HepG2 (cell line): ENCODE measurements at regions not wholly inside any gene's neighbourhood (a gene's known extent, or its start where the extent isn't known, plus 50 kb on each side); places are given as distances from the start of the nearest gene placed in this dataset.

Source experiments
- ATAC-seq: fragments of 200-7000 bp; cut with Tn5 transposase; 3 replicates; pipeline ENCODE4 v1.9.1; 2020; ENCODE audit warnings: mild to moderate bottlenecking, moderate library complexity
- BruUV-seq: library from RNA; stranded (reverse); fragments of 400-500 nt; replicated peaks from 2 replicates; lab custom pipeline; 2021; lab: Mats Ljungman, UMichigan
- CTCF ChIA-PET: fragments of 300-600 bp; formaldehyde crosslinking; extraction: SDS; loops from one replicate; lab custom pipeline; 2021; ENCODE audit warnings: low total read pairs, inconsistent platforms, low intra/inter-chr PET ratio; lab: Yijun Ruan, JAX
- POLR2A ChIA-PET: fragments of 350-600 bp; sonication (Branson Sonifier 250); formaldehyde crosslinking; loops from one replicate; lab custom pipeline; 2020; ENCODE audit warnings: antibody characterized with exemption, inconsistent platforms; lab: Yijun Ruan, JAX
- DNase-seq: peaks from one replicate; pipeline ENCODE4 v3.0.0-alpha.2; 2015; ENCODE audit warnings: low spot score
- FAIRE-seq: peaks from 3 replicates; lab custom pipeline; 2011; peaks lifted over from hg19 to GRCh38; lab: Jason Lieb, UNC
- H2AFZ ChIP-seq: one replicate; pipeline ENCODE4 v1.6.1; 2011; ENCODE audit warnings: low read length, inconsistent platforms
- H3K27ac ChIP-seq: fragments of 300-600 bp; 3 replicates; pipeline ENCODE4 v1.8.0; 2011; ENCODE audit warnings: mixed run types, mild to moderate bottlenecking, mixed read lengths, low read length, inconsistent platforms; ENCODE audit not compliant: insufficient read depth; ENCODE audit errors: extremely low read length
- H3K27me3 ChIP-seq, 2 experiments: fragments of 200-600 bp in 1 of 2; 2 replicates in 1 of 2; 3 replicates in 1 of 2; pipeline versions ENCODE4 v1.6.0 to v1.8.0; 2011; ENCODE audit warnings: low read length in 2 of 2, mild to moderate bottlenecking in 2 of 2, moderate library complexity in 2 of 2, inconsistent platforms in 1 of 2; ENCODE audit not compliant: insufficient read depth in 2 of 2, control insufficient read depth in 1 of 2
- H3K36me3 ChIP-seq, 2 experiments: fragments of 200-600 bp in 1 of 2; replicated peaks in 1 of 2; 2 replicates in 1 of 2; 3 replicates in 1 of 2; pipeline versions ENCODE4 v1.5.1 to v1.8.0; 2011; ENCODE audit warnings: low read length in 2 of 2, inconsistent platforms in 1 of 2; ENCODE audit not compliant: insufficient read depth in 2 of 2, control insufficient read depth in 1 of 2
- H3K4me1 ChIP-seq: 2 replicates; pipeline ENCODE4 v1.5.1; 2012; ENCODE audit warnings: low read length, inconsistent platforms; ENCODE audit not compliant: insufficient read depth
- H3K4me2 ChIP-seq: 2 replicates; pipeline ENCODE4 v1.6.0; 2011; ENCODE audit warnings: low read depth, low read length, inconsistent platforms
- H3K4me3 ChIP-seq, 3 experiments: fragments of 200-600 bp in 1 of 3; sonication (generic), shearing (Covaris generic) in 1 of 3; replicated peaks in 1 of 3; 2 replicates each; pipeline ENCODE4 v1.5.1; 2011 to 2016; ENCODE audit warnings: low read length in 3 of 3, inconsistent platforms in 2 of 3, low read depth in 2 of 3, mild to moderate bottlenecking in 2 of 3, control low read depth in 1 of 3, mixed read lengths in 1 of 3; ENCODE audit not compliant: insufficient read depth in 1 of 3
- H3K79me2 ChIP-seq: one replicate; pipeline ENCODE4 v1.6.1; 2011; ENCODE audit warnings: low read length, inconsistent platforms; ENCODE audit not compliant: insufficient read depth
- H3K9ac ChIP-seq: 2 replicates; pipeline ENCODE4 v1.6.0; 2011; ENCODE audit warnings: mild to moderate bottlenecking, low read depth, low read length, inconsistent platforms; ENCODE audit not compliant: insufficient read depth
- H3K9me3 ChIP-seq: 2 replicates; pipeline ENCODE4 v1.5.1; 2012; ENCODE audit warnings: mild to moderate bottlenecking, low read length
- H4K20me1 ChIP-seq: 2 replicates; pipeline ENCODE4 v1.6.0; 2011; ENCODE audit warnings: inconsistent platforms, mild to moderate bottlenecking, low read length, moderate library complexity; ENCODE audit not compliant: insufficient read depth
- ARID2 ChIP-seq: sonication (generic); formaldehyde crosslinking; IDR thresholded peaks from 2 replicates; pipeline ENCODE4 v1.8.1; 2022; ENCODE audit warnings: mild to moderate bottlenecking, missing genetic modification reagents, borderline replicate concordance
- EP300 ChIP-seq, 3 experiments: sonication (generic) in 1 of 3; formaldehyde crosslinking in 1 of 3; IDR thresholded peaks; 2 replicates each; pipeline versions ENCODE4 v1.5.1 to v1.6.1; 2011 to 2020; ENCODE audit warnings: low read depth in 2 of 3, low read length in 2 of 3, borderline replicate concordance in 1 of 3, improper control_type of control experiment in 1 of 3, mild to moderate bottlenecking in 1 of 3, missing genetic modification reagents in 1 of 3, moderate library complexity in 1 of 3
- NPAS2 ChIP-seq: sonication (generic); formaldehyde crosslinking; IDR thresholded peaks from 2 replicates; pipeline ENCODE4 v1.8.0; 2022; ENCODE audit warnings: mild to moderate bottlenecking, missing genetic modification reagents, borderline replicate concordance
- TBX3 ChIP-seq: fragments of 450-650 bp; IDR thresholded peaks from 2 replicates; pipeline ENCODE4 v1.6.1; 2017; ENCODE audit warnings: antibody characterized with exemption, mild to moderate bottlenecking, inconsistent platforms, borderline replicate concordance
- ZNF205 ChIP-seq: IDR thresholded peaks from 2 replicates; pipeline ENCODE4 v1.6.1; 2018; ENCODE audit warnings: missing biosample characterization, missing genetic modification reagents
- ZNF547 ChIP-seq: sonication (generic); formaldehyde crosslinking; IDR thresholded peaks from 2 replicates; pipeline ENCODE4 v1.5.1; 2020; ENCODE audit warnings: mild to moderate bottlenecking, missing genetic modification reagents
- ZNF709 ChIP-seq: sonication (generic); formaldehyde crosslinking; IDR thresholded peaks from 2 replicates; pipeline ENCODE4 v1.5.0; 2020; ENCODE audit warnings: mild to moderate bottlenecking, missing genetic modification reagents
- ZSCAN29 ChIP-seq: sonication (generic); formaldehyde crosslinking; conservative IDR thresholded peaks from 2 replicates; pipeline ENCODE4 v1.4.0; 2020; ENCODE audit warnings: mild to moderate bottlenecking, missing genetic modification reagents
- WGBS: methylation state at CpG from one replicate; pipeline ENCODE4 v1.1.6; 2017; ENCODE audit warnings: low lambda C conversion rate; 5-methylcytosine and 5-hydroxymethylcytosine counted together
- in situ Hi-C: cut with HindIII; loops from 2 replicates; pipeline ENCODE4 v1.10.0; 2017; ENCODE audit warnings: low pct_unique_long_range_greater_than_20kb; ENCODE audit not compliant: extremely low pct_ligation_motif_present
- intact Hi-C: fragments of 100-400 bp; cut with micrococcal nuclease; formaldehyde crosslinking; loops from one replicate; pipeline ENCODE4 v1.10.0; 2022; ENCODE audit not compliant: unreplicated experiment
- TF ChIP-seq, protein P1 (sequence below): sonication (generic); formaldehyde crosslinking; IDR thresholded peaks from 2 replicates; pipeline ENCODE4 v1.5.0; 2020; ENCODE audit warnings: missing genetic modification reagents, mild to moderate bottlenecking, borderline replicate concordance
- TF ChIP-seq, protein P2 (sequence below): sonication (generic); formaldehyde crosslinking; conservative IDR thresholded peaks from 2 replicates; pipeline ENCODE4 v1.8.0; 2022; ENCODE audit warnings: mild to moderate bottlenecking, moderate library complexity, missing genetic modification reagents
- TF ChIP-seq, protein P3 (sequence below): sonication (generic); formaldehyde crosslinking; IDR thresholded peaks from 2 replicates; pipeline ENCODE4 v1.8.0; 2022; ENCODE audit warnings: mild to moderate bottlenecking, missing genetic modification reagents; ENCODE audit not compliant: insufficient replicate concordance
- TF ChIP-seq, protein P4 (sequence below): sonication (generic); formaldehyde crosslinking; conservative IDR thresholded peaks from 2 replicates; pipeline ENCODE4 v1.4.0; 2020; ENCODE audit warnings: missing genetic modification reagents

DNA sequence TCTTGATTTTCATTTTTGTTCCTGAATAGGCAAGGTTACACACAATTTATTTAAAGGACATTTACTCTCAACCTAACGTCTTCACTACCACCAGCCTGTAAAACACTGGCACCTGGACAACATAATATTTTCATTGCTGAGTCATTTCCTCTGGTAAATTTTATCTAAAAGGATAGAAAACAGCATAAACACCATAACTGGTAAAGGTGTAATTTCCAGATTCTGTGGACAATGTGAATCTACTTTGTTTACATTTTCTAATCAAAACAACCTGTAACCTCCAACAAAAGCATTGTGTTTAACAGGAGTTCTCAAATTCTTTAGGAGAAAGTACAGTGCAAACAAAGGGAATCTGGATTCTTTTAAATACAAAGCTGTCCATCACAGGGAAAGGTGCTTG, 472.0 kb upstream of the AKR1E2 start:
- no peaks in the 10 kb centered on the region for H3K9me3 ChIP-seq

DNA sequence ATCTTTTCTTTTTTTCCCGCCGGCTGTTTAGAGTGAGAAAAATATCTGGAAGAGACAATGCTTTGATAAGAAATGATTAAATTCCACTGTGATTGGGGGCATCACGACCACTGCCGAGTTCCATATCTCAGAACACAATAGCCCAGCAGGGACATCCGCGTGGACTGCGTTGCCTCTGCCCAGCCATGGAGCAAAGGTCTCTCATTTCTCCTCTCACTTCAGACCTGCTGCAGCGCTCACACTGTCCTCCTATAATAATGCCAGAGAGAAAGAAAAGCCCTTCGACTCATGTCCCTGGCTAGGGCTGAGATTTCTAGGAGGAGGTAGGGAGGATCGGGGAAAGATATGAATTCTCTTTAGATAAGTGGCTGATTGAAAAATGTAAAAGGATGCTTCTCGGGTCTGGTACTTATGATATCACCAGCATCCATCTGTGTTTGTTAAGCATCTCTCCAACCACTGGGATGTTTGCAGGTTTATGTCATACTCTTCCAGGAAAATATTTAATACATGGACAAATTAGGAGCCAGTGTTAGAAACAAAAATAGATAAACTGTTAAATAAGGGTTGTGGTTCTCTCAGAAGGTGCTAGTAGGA, 472.9 kb upstream of the AKR1E2 start:
- CTCF ChIA-PET = no interaction called here
- DNase-seq = no peak
- in situ Hi-C loops (no loop called here), intact Hi-C loops (no loop called here)
- no peak for FAIRE-seq
- H3K4me3 ChIP-seq = no peak overlapping the region
- no peak overlapping the region for H3K9ac ChIP-seq
- H3K27ac ChIP-seq = no peak overlapping the region
- H4K20me1 ChIP-seq = no peaks in the 10 kb centered on the region
- no peak for ATAC-seq
- WGBS = 2% methylated on average over 11 of the region's 11 CpGs
- no peaks in the 10 kb centered on the region for H3K4me1 ChIP-seq
- no peaks in the 10 kb centered on the region for H3K9me3 ChIP-seq
- H3K27me3 ChIP-seq = peaks cover 0 to 8% of the 10 kb centered on the region in 2 experiments; a peak in 1 of 5 replicates
- H3K79me2 ChIP-seq = no peaks in the 10 kb centered on the region
- no peaks in the 10 kb centered on the region for H3K36me3 ChIP-seq
- no peak overlapping the region for H2AFZ ChIP-seq
- no TSS peak for BruUV-seq
- POLR2A ChIA-PET = no interaction called here
- no peak overlapping the region for H3K4me2 ChIP-seq
- TF ChIP-seq, protein P1, sequence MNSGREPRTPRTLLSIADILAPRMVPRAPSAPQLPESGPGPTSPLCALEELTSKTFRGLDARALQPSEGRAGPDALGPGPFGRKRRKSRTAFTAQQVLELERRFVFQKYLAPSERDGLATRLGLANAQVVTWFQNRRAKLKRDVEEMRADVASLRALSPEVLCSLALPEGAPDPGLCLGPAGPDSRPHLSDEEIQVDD (CRISPR knock-in tag) = no peak
- TF ChIP-seq ZNF709 (CRISPR knock-in tag) = no peak
- no peak for TF ChIP-seq ZNF547
- no peak for TF ChIP-seq TBX3
- no peak for TF ChIP-seq ZSCAN29
- no peak for TF ChIP-seq EP300 (IDR thresholded peaks at IDR 0.05; ENCODE audit: low read depth in 2 of 2, low read length in 2 of 2)
- TF ChIP-seq EP300 (CRISPR knock-in tag; IDR thresholded peaks at IDR 0.05; ENCODE audit: borderline replicate concordance) = no peak
- TF ChIP-seq, protein P2, sequence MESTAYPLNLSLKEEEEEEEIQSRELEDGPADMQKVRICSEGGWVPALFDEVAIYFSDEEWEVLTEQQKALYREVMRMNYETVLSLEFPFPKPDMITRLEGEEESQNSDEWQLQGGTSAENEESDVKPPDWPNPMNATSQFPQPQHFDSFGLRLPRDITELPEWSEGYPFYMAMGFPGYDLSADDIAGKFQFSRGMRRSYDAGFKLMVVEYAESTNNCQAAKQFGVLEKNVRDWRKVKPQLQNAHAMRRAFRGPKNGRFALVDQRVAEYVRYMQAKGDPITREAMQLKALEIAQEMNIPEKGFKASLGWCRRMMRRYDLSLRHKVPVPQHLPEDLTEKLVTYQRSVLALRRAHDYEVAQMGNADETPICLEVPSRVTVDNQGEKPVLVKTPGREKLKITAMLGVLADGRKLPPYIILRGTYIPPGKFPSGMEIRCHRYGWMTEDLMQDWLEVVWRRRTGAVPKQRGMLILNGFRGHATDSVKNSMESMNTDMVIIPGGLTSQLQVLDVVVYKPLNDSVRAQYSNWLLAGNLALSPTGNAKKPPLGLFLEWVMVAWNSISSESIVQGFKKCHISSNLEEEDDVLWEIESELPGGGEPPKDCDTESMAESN (CRISPR knock-in tag) = no peak
- TF ChIP-seq, protein P3, sequence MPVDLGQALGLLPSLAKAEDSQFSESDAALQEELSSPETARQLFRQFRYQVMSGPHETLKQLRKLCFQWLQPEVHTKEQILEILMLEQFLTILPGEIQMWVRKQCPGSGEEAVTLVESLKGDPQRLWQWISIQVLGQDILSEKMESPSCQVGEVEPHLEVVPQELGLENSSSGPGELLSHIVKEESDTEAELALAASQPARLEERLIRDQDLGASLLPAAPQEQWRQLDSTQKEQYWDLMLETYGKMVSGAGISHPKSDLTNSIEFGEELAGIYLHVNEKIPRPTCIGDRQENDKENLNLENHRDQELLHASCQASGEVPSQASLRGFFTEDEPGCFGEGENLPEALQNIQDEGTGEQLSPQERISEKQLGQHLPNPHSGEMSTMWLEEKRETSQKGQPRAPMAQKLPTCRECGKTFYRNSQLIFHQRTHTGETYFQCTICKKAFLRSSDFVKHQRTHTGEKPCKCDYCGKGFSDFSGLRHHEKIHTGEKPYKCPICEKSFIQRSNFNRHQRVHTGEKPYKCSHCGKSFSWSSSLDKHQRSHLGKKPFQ = no peak
- TF ChIP-seq, protein P4, sequence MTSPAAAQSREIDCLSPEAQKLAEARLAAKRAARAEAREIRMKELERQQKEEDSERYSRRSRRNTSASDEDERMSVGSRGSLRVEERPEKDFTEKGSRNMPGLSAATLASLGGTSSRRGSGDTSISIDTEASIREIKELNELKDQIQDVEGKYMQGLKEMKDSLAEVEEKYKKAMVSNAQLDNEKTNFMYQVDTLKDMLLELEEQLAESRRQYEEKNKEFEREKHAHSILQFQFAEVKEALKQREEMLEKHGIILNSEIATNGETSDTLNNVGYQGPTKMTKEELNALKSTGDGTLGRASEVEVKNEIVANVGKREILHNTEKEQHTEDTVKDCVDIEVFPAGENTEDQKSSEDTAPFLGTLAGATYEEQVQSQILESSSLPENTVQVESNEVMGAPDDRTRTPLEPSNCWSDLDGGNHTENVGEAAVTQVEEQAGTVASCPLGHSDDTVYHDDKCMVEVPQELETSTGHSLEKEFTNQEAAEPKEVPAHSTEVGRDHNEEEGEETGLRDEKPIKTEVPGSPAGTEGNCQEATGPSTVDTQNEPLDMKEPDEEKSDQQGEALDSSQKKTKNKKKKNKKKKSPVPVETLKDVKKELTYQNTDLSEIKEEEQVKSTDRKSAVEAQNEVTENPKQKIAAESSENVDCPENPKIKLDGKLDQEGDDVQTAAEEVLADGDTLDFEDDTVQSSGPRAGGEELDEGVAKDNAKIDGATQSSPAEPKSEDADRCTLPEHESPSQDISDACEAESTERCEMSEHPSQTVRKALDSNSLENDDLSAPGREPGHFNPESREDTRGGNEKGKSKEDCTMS (CRISPR knock-in tag) = no peak

More for the DNA sequence above, 472.0 kb upstream of the AKR1E2 start:
- H3K79me2 ChIP-seq = no peaks in the 10 kb centered on the region
- no peak overlapping the region for H3K27ac ChIP-seq
- ChIA-PET CTCF (no interaction called here), POLR2A (no interaction called here)
- 0% methylated on average over 1 of the region's 1 CpG for WGBS
- no peaks in the 10 kb centered on the region for H3K4me1 ChIP-seq
- H2AFZ ChIP-seq = no peak overlapping the region
- ATAC-seq (no peak), DNase-seq (no peak)
- in situ Hi-C loops = no loop called here
- no peak overlapping the region for H3K9ac ChIP-seq
- H3K27me3 ChIP-seq = peaks cover 0 to 8% of the 10 kb centered on the region in 2 experiments; a peak in 1 of 5 replicates
- TF ChIP-seq ARID2 (CRISPR knock-in tag) (no peak), NPAS2 (CRISPR knock-in tag) (no peak), ZNF205 (CRISPR knock-in tag) (no peak)
- TF ChIP-seq, all 625 proteins: peak for 0
- Histone ChIP-seq H3K4me3 (no peak overlapping the region), H4K20me1 (no peaks in the 10 kb centered on the region), H3K36me3 (no peaks in the 10 kb centered on the region), H3K4me2 (no peak overlapping the region)
- FAIRE-seq = no peak
- BruUV-seq = no TSS peak
- intact Hi-C loops = no loop called here
